HFF-Myc (cell line): ENCODE measurements at regions not wholly inside any gene's neighbourhood (a gene's known extent, or its start where the extent isn't known, plus 50 kb on each side); places are given as distances from the start of the nearest gene placed in this dataset.
"Not testable (repeated sequence)": the region's sequence is repeated elsewhere in the genome, so short reads cannot be mapped to it uniquely, and the experiment has no call there.

Experiments used
- DNase-seq: peaks from one replicate; pipeline ENCODE4 v3.0.0-alpha.2; 2011; ENCODE audit warnings: low read depth; ENCODE audit errors: extremely low read depth
- H3K4me3 ChIP-seq: replicated peaks from 2 replicates; pipeline ENCODE4 v1.5.1; 2011; ENCODE audit warnings: low read depth, mild to moderate bottlenecking, control low read depth, low read length
- CTCF ChIP-seq: IDR thresholded peaks from 2 replicates; pipeline ENCODE4 v1.5.1; 2012; ENCODE audit warnings: mild to moderate bottlenecking, low read depth, low read length, control low read depth; ENCODE audit errors: missing control alignments

- no peak for TF ChIP-seq CTCF
- no peak overlapping the region for H3K4me3 ChIP-seq
- no peak for DNase-seq
Observed at GRCh38 chr3:147269907-147270306, 136.4 kb downstream of the ZIC4 start.

GRCh38 chr3:147267434-147267833 lies 138.9 kb downstream of the ZIC4 start:
- no peak for TF ChIP-seq CTCF
- no peak overlapping the region for H3K4me3 ChIP-seq
- no peak for DNase-seq

DNA sequence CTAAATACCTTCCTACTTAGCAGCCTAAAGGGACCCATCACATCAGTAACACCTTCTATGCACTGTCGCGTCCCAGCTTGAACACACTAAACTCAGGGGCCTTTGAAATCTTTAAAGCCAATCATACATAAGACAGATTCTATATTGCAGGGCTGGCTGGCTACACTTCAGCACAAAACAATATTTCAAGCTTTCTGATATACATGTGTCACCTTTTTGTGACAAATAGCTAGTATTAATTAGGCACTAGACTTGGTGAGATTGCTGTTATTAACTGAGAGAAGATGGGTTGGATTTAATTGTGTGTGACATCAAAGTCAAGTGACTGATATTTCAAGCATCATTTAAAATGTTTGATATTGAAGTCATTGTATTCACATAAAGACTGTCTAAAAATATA lies 148.4 kb downstream of the ZIC4 start:
- H3K4me3 ChIP-seq = no peak overlapping the region
- no peak for DNase-seq
- TF ChIP-seq CTCF = no peak

- no peak for DNase-seq
- H3K4me3 ChIP-seq = no peak overlapping the region
- no peak for TF ChIP-seq CTCF
Observed at GRCh38 chr3:147256739-147257138, 149.6 kb downstream of the ZIC4 start.

DNA sequence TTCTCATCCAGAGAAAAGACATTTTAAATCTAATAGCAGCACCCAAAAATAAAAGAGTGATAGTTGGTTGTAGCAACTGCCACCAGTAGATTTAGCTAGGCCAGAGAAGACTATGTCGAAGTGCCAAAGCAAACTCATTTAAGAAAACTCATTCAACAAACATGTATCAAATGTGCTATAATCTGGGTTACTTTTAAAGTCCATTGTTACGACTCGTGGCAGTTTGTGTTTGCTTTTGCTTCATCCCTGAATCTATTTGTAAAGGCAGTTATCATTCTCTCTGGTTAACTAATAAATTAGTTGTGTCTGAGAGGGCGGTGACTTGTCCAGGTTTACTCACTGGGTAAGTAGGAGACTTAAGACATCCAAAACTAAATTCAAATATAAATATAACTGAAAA lies 159.4 kb downstream of the ZIC4 start:
- no peak for DNase-seq
- no peak overlapping the region for H3K4me3 ChIP-seq
- TF ChIP-seq CTCF = no peak

- H3K4me3 ChIP-seq, DNase-seq: not testable (repeated sequence)
Observed at GRCh38 chr3:147245638-147246037, 160.7 kb downstream of the ZIC4 start.

- not testable (repeated sequence) for DNase-seq, H3K4me3 ChIP-seq
Observed at GRCh38 chr3:147245022-147245421, 161.3 kb downstream of the ZIC4 start.

DNA sequence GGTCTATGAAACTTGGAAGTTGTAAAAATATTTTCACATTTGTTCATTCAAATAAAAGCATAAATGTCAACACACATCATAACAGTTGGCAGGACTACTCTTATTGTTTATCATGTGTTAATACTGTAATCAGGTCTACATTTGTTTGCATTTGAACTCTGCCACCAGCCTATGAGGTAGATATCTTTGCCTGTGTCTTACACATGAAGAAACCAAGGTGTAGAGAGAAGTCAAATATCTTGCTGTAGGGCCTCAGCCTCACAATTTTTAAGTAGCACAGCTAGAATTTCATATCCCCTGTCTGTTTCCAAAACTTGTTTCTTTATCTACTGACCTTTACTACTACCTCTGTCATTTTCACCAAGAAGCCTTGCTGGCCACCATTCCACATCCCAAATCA lies 161.9 kb downstream of the ZIC4 start:
- DNase-seq = no peak
- no peak for TF ChIP-seq CTCF
- H3K4me3 ChIP-seq = no peak overlapping the region
